Spleen (tissue), 11 donors: ENCODE measurements at regions not wholly inside any gene's neighbourhood (a gene's known extent, or its start where the extent isn't known, plus 50 kb on each side); places are given as distances from the start of the nearest gene placed in this dataset.
"Not testable (repeated sequence)": the region's sequence is repeated elsewhere in the genome, so short reads cannot be mapped to it uniquely, and the experiment has no call there.

ENCODE experiments used
- DNase-seq: peaks from one replicate; pipeline ENCODE4 v3.0.0-alpha.2; 2020
- H3K27ac ChIP-seq, 8 donors: fragments of 200-600 bp; sonication (generic) in 7 of 8; 1 replicate in 4 of 8; 2 replicates in 4 of 8; pipeline versions ENCODE4 v1.5.0 to v1.8.0; 2016 to 2021; ENCODE audit warnings: inconsistent platforms in 4 of 8, mild to moderate bottlenecking in 4 of 8, moderate library complexity in 1 of 8
- H3K27me3 ChIP-seq, 7 donors: fragments of 200-600 bp; sonication (generic) in 6 of 7; replicated peaks in 1 of 7; 1 replicate in 4 of 7; 2 replicates in 3 of 7; pipeline versions ENCODE4 v1.5.0 to v1.8.0; 2016 to 2021; ENCODE audit warnings: inconsistent platforms in 3 of 7, mild to moderate bottlenecking in 1 of 7
- H3K36me3 ChIP-seq, 6 donors: fragments of 200-600 bp; sonication (generic) in 5 of 6; 1 replicate in 4 of 6; 2 replicates in 2 of 6; pipeline versions ENCODE4 v1.5.0 to v1.8.0; 2016 to 2021; ENCODE audit warnings: inconsistent platforms in 2 of 6
- H3K4me1 ChIP-seq, 6 donors: fragments of 200-600 bp; sonication (generic) in 5 of 6; 1 replicate in 3 of 6; 2 replicates in 3 of 6; pipeline versions ENCODE4 v1.5.0 to v1.8.0; 2016 to 2021; ENCODE audit warnings: inconsistent platforms in 3 of 6
- H3K4me3 ChIP-seq, 8 donors: fragments of 200-600 bp; sonication (generic) in 7 of 8; 1 replicate in 4 of 8; 2 replicates in 4 of 8; pipeline versions ENCODE4 v1.5.0 to v1.8.0; 2016 to 2021; ENCODE audit warnings: inconsistent platforms in 4 of 8, mild to moderate bottlenecking in 4 of 8, moderate library complexity in 2 of 8
- H3K9me3 ChIP-seq, 8 donors: fragments of 200-600 bp; sonication (generic) in 7 of 8; 1 replicate in 4 of 8; 2 replicates in 4 of 8; pipeline versions ENCODE4 v1.5.0 to v1.8.0; 2016 to 2021; ENCODE audit warnings: inconsistent platforms in 4 of 8
- CTCF ChIP-seq, 11 experiments: fragments of 200-600 bp in 7 of 11; fragments of 450-650 bp in 4 of 11; sonication (generic) in 4 of 11; IDR thresholded peaks in 8 of 11; conservative IDR thresholded peaks in 3 of 11; 1 replicate in 7 of 11; 2 replicates in 4 of 11; pipeline versions ENCODE4 v1.4.0 to v1.8.0; 2016 to 2021; ENCODE audit warnings: antibody characterized with exemption in 11 of 11, inconsistent platforms in 4 of 11, mild to moderate bottlenecking in 1 of 11
- POLR2A ChIP-seq, 3 donors: fragments of 450-650 bp; IDR thresholded peaks; one replicate each; pipeline ENCODE4 v1.5.1; 2017; ENCODE audit warnings: antibody characterized with exemption in 3 of 3, mild to moderate bottlenecking in 1 of 3
- POLR2AphosphoS5 ChIP-seq, 3 donors: sonication (generic); formaldehyde crosslinking; IDR thresholded peaks; one replicate each; pipeline ENCODE4 v1.5.1; 2017; ENCODE audit warnings: antibody characterized with exemption in 3 of 3
- WGBS, 5 donors: extraction: QIAGEN DNeasy Blood & Tissue Kit in 3 of 5; methylation state at CpG; one replicate each; pipeline versions ENCODE4 v1.1.5 to v1.1.7; 2013 to 2018; 5-methylcytosine and 5-hydroxymethylcytosine counted together
- intact Hi-C: fragments of 100-400 bp; cut with DNase I; formaldehyde crosslinking; loops from one replicate; pipeline ENCODE4 v1.15.0; 2023; ENCODE audit warnings: low total_unique reads
- donor health status: healthy with polysubstance abuse.
- donor health status: DM: no; HTN: no; CAD: no; lungs with moderate emphysema.
- donor health status: DM: no; HTN: no; CAD: no.
- donor health status: Bipolar disorder and iron deficiency.
- donor health status: healthy.
- donor health status: DM: no; HTN: no; CAD: no.
- donor health status: DM: yes; HTN: yes; CAD: no.

GRCh38 chr3:31106912-31107311, 212.5 kb upstream of the GADL1 start:
- peaks cover 0 to 4% (median 0%) of the 10 kb centered on the region in 6 donors for H3K4me1 ChIP-seq
- DNase-seq, result no peak
- no peak overlapping the region for H3K27ac ChIP-seq
- TF ChIP-seq POLR2AphosphoS5 (IDR thresholded peaks at IDR 0.05) (no peak), CTCF (IDR thresholded peaks at IDR 0.05 in 8 of 11, conservative IDR thresholded peaks at IDR 0.05 in 3 of 11) (no peak), POLR2A (IDR thresholded peaks at IDR 0.05) (no peak)
- H3K36me3 ChIP-seq, result no peaks in the 10 kb centered on the region
- no peak overlapping the region for H3K4me3 ChIP-seq
- no peaks in the 10 kb centered on the region for H3K27me3 ChIP-seq
- 82 to 96% (median 93%) methylated on average over 2 of the region's 2 CpGs for WGBS, 5 donors
- no peaks in the 10 kb centered on the region for H3K9me3 ChIP-seq
- intact Hi-C loops, result no loop called here

- H3K9me3 ChIP-seq, result peaks cover 0 to 10% (median 0%) of the 10 kb centered on the region in 8 donors
- no peak overlapping the region for H3K4me3 ChIP-seq
- H3K4me1 ChIP-seq, result no peaks in the 10 kb centered on the region
- H3K27ac ChIP-seq, result no peak overlapping the region
- no peaks in the 10 kb centered on the region for H3K36me3 ChIP-seq
- 83 to 98% (median 96%) methylated on average over 1 of the region's 1 CpG for WGBS, 5 donors
- TF ChIP-seq CTCF (IDR thresholded peaks at IDR 0.05 in 8 of 11, conservative IDR thresholded peaks at IDR 0.05 in 3 of 11), result no peak
- no peak for TF ChIP-seq POLR2AphosphoS5 (IDR thresholded peaks at IDR 0.05)
- no peak for TF ChIP-seq POLR2A (IDR thresholded peaks at IDR 0.05)
- no peak for DNase-seq
- intact Hi-C loops, result no loop called here
- H3K27me3 ChIP-seq, result no peaks in the 10 kb centered on the region
Measured at GRCh38 chr3:31114929-31115283, 220.4 kb upstream of the GADL1 start.

GRCh38 chr3:31115531-31115930, 221.1 kb upstream of the GADL1 start:
- peaks cover 0 to 10% (median 0%) of the 10 kb centered on the region in 8 donors for H3K9me3 ChIP-seq
- DNase-seq, H3K4me1 ChIP-seq, H3K4me3 ChIP-seq, H3K27me3 ChIP-seq, H3K27ac ChIP-seq, intact Hi-C loops, H3K36me3 ChIP-seq: not testable (repeated sequence)
- 75 to 91% (median 85%) methylated on average over 2 of the region's 2 CpGs for whole genome bisulfite sequencing, 5 donors

- 94 to 100% (median 96%) methylated on average over 2 of the region's 2 CpGs for WGBS, 5 donors
- H3K36me3 ChIP-seq, result no peaks in the 10 kb centered on the region
- no peak for TF ChIP-seq POLR2A (IDR thresholded peaks at IDR 0.05)
- TF ChIP-seq POLR2AphosphoS5 (IDR thresholded peaks at IDR 0.05), result no peak
- no peak for TF ChIP-seq CTCF (IDR thresholded peaks at IDR 0.05 in 8 of 11, conservative IDR thresholded peaks at IDR 0.05 in 3 of 11)
- H3K4me3 ChIP-seq, result no peak overlapping the region
- H3K9me3 ChIP-seq, result peaks cover 0 to 10% (median 0%) of the 10 kb centered on the region in 8 donors
- H3K4me1 ChIP-seq, result no peaks in the 10 kb centered on the region
- no peak overlapping the region for H3K27ac ChIP-seq
- no peaks in the 10 kb centered on the region for H3K27me3 ChIP-seq
- intact Hi-C loops, result no loop called here
- DNase-seq, result no peak
Measured at GRCh38 chr3:31116651-31117050, 222.2 kb upstream of the GADL1 start.

GRCh38 chr3:31117854-31118253, 223.4 kb upstream of the GADL1 start:
- WGBS, 5 donors, result 81 to 88% (median 83%) methylated on average over 2 of the region's 2 CpGs
- Histone ChIP-seq H3K36me3 (no peaks in the 10 kb centered on the region), H3K27ac (no peak overlapping the region), H3K4me3 (no peak overlapping the region), H3K27me3 (no peaks in the 10 kb centered on the region), H3K4me1 (no peaks in the 10 kb centered on the region), H3K9me3 (peaks cover 0 to 10% (median 0%) of the 10 kb centered on the region in 8 donors)
- no peak for DNase-seq
- intact Hi-C loops, result no loop called here
- no peak for TF ChIP-seq CTCF (IDR thresholded peaks at IDR 0.05 in 8 of 11, conservative IDR thresholded peaks at IDR 0.05 in 3 of 11)
- TF ChIP-seq POLR2A (IDR thresholded peaks at IDR 0.05), result no peak
- no peak for TF ChIP-seq POLR2AphosphoS5 (IDR thresholded peaks at IDR 0.05)
